Loucy (cell line): ENCODE measurements at regions not wholly inside any gene's neighbourhood (a gene's known extent, or its start where the extent isn't known, plus 50 kb on each side); places are given as distances from the start of the nearest gene placed in this dataset.

Source experiments
- H2AFZ ChIP-seq: fragments of 200-600 bp; sonication (generic); 2 replicates; pipeline ENCODE4 v1.6.0; 2016; ENCODE audit warnings: antibody characterized with exemption, mild to moderate bottlenecking, low read length, moderate library complexity
- H3F3A ChIP-seq: fragments of 200-600 bp; 2 replicates; pipeline ENCODE4 v1.6.0; 2016; ENCODE audit warnings: antibody characterized with exemption, low read depth, mild to moderate bottlenecking
- H3K27me3 ChIP-seq: fragments of 200-600 bp; sonication (generic); 2 replicates; pipeline ENCODE4 v1.6.1; 2014; ENCODE audit warnings: low read length, mild to moderate bottlenecking; ENCODE audit not compliant: insufficient read depth, poor library complexity, severe bottlenecking
- H3K36me3 ChIP-seq: fragments of 200-600 bp; sonication (generic); 2 replicates; pipeline ENCODE4 v1.6.1; 2016; ENCODE audit warnings: low read length; ENCODE audit not compliant: insufficient read depth
- H3K4me1 ChIP-seq: fragments of 200-600 bp; sonication (generic); 2 replicates; pipeline ENCODE4 v1.5.1; 2014; ENCODE audit warnings: low read length, mild to moderate bottlenecking; ENCODE audit not compliant: insufficient read depth, poor library complexity, severe bottlenecking
- H3K4me2 ChIP-seq: fragments of 200-600 bp; sonication (generic); 2 replicates; pipeline ENCODE4 v1.6.0; 2014; ENCODE audit warnings: antibody characterized with exemption, low read length, low read depth, mild to moderate bottlenecking; ENCODE audit not compliant: poor library complexity, severe bottlenecking
- H3K4me3 ChIP-seq: fragments of 200-600 bp; sonication (generic); 2 replicates; pipeline ENCODE4 v1.5.1; 2014; ENCODE audit warnings: low read length, mild to moderate bottlenecking, mixed read lengths; ENCODE audit not compliant: poor library complexity, severe bottlenecking
- H3K79me2 ChIP-seq: fragments of 200-600 bp; sonication (generic); 2 replicates; pipeline ENCODE4 v1.6.1; 2014; ENCODE audit warnings: low read length; ENCODE audit not compliant: insufficient read depth
- H3K9ac ChIP-seq: fragments of 200-600 bp; sonication (generic); 2 replicates; pipeline ENCODE4 v1.6.0; 2014; ENCODE audit warnings: mild to moderate bottlenecking, low read depth, low read length, moderate library complexity; ENCODE audit not compliant: poor library complexity, severe bottlenecking
- H3K9me2 ChIP-seq: fragments of 200-600 bp; sonication (generic); replicated peaks from 2 replicates; pipeline ENCODE4 v1.6.1; 2016; ENCODE audit warnings: low read depth, low read length, mixed read lengths
- H3K9me3 ChIP-seq: fragments of 200-600 bp; sonication (generic); 2 replicates; pipeline ENCODE4 v1.6.1; 2014; ENCODE audit warnings: mild to moderate bottlenecking, antibody characterized with exemption, low read length, low read depth; ENCODE audit not compliant: insufficient read depth
- H4K20me1 ChIP-seq: fragments of 200-600 bp; sonication (generic); 2 replicates; pipeline ENCODE4 v1.6.0; 2014; ENCODE audit warnings: antibody characterized with exemption, low read length, mild to moderate bottlenecking; ENCODE audit not compliant: insufficient read depth, poor library complexity, severe bottlenecking
- CTCF ChIP-seq: fragments of 200-600 bp; sonication (generic); conservative IDR thresholded peaks from 2 replicates; pipeline ENCODE4 v1.5.1; 2014; ENCODE audit warnings: mild to moderate bottlenecking, antibody characterized with exemption, low read length
- EZH2phosphoT487 ChIP-seq: fragments of 200-600 bp; IDR thresholded peaks from 2 replicates; pipeline ENCODE4 v1.6.1; 2018; ENCODE audit warnings: antibody characterized with exemption, mild to moderate bottlenecking, moderate library complexity, borderline replicate concordance

DNA sequence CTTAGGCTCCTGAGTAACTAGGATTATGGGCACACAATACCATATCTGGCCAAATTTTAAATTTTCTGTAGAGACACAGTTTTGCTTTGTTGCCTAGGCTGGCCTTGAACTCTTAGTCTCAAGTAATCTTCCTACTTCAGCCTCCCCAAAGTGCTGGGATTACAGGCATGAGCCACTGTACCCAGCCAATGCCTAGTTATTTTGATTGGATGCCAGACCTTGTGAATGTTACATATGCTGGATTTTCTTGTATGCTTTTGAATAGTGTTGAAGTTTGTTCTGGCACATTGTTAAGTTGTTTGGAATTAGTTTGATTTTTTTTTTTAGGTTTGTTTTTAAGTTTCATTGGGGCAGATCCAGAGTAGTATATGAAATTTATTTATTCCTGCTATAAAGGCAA, 110.7 kb upstream of the ANO5 start:
- Histone ChIP-seq H3K9ac (no peak overlapping the region), H3K27me3 (no peaks in the 10 kb centered on the region), H3K79me2 (no peaks in the 10 kb centered on the region), H3K36me3 (no peaks in the 10 kb centered on the region), H3K4me3 (no peak overlapping the region), H3F3A (no peaks in the 10 kb centered on the region), H3K4me2 (no peak overlapping the region), H4K20me1 (no peaks in the 10 kb centered on the region), H2AFZ (no peak overlapping the region), H3K4me1 (no peaks in the 10 kb centered on the region), H3K9me3 (no peaks in the 10 kb centered on the region), H3K9me2 (no peaks in the 10 kb centered on the region)
- TF ChIP-seq CTCF (no peak), EZH2phosphoT487 (no peak)

GRCh38 chr11:22082788-22083187, 110.1 kb upstream of the ANO5 start:
- TF ChIP-seq EZH2phosphoT487 (no peak), CTCF (no peak)
- Histone ChIP-seq H3K4me2 (no peak overlapping the region), H3K9me2 (no peaks in the 10 kb centered on the region), H3K4me1 (no peaks in the 10 kb centered on the region), H2AFZ (no peak overlapping the region), H3F3A (no peaks in the 10 kb centered on the region), H3K79me2 (no peaks in the 10 kb centered on the region), H3K4me3 (no peak overlapping the region), H3K27me3 (no peaks in the 10 kb centered on the region), H3K9me3 (no peaks in the 10 kb centered on the region), H3K9ac (no peak overlapping the region), H3K36me3 (no peaks in the 10 kb centered on the region), H4K20me1 (no peaks in the 10 kb centered on the region)

DNA sequence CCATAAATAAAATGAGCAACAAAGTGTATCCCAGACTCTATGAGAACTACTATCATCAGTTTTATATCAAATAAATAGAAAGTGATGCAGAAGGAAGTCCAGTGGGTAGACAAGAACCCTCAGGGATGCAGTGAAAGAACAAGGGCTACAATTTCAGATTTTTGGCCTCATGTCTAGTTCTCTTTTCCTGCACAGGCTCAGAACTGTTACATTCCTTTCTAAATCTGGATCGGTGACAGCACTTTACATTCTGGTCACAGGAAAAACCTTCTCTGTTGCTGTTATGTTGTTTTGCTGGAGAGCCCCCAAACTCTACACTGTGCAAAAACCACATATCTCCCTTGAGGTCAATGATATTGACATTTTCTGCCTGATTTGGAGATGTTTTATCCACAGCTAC, 108.8 kb upstream of the ANO5 start:
- Histone ChIP-seq H3K79me2 (no peaks in the 10 kb centered on the region), H3K9me3 (no peaks in the 10 kb centered on the region), H3K27me3 (no peaks in the 10 kb centered on the region), H3K36me3 (no peaks in the 10 kb centered on the region), H3K4me2 (no peak overlapping the region), H3K4me1 (no peaks in the 10 kb centered on the region), H3K9ac (no peak overlapping the region), H3K4me3 (no peak overlapping the region), H3F3A (no peaks in the 10 kb centered on the region), H4K20me1 (no peaks in the 10 kb centered on the region), H2AFZ (no peak overlapping the region), H3K9me2 (no peaks in the 10 kb centered on the region)
- TF ChIP-seq EZH2phosphoT487 (no peak), CTCF (no peak)
